Erythroblast (primary cell): ENCODE measurements at regions not wholly inside any gene's neighbourhood (a gene's known extent, or its start where the extent isn't known, plus 50 kb on each side); places are given as distances from the start of the nearest gene placed in this dataset.

ENCODE experiments used
- GATA1 ChIP-seq: IDR thresholded peaks from 2 replicates; pipeline ENCODE4 v1.6.1; 2011; ENCODE audit warnings: low read depth, mild to moderate bottlenecking, control low read depth, low read length, moderate library complexity
- POLR2A ChIP-seq: IDR thresholded peaks from 2 replicates; pipeline ENCODE4 v1.6.1; 2011; ENCODE audit warnings: mild to moderate bottlenecking, low read length

DNA sequence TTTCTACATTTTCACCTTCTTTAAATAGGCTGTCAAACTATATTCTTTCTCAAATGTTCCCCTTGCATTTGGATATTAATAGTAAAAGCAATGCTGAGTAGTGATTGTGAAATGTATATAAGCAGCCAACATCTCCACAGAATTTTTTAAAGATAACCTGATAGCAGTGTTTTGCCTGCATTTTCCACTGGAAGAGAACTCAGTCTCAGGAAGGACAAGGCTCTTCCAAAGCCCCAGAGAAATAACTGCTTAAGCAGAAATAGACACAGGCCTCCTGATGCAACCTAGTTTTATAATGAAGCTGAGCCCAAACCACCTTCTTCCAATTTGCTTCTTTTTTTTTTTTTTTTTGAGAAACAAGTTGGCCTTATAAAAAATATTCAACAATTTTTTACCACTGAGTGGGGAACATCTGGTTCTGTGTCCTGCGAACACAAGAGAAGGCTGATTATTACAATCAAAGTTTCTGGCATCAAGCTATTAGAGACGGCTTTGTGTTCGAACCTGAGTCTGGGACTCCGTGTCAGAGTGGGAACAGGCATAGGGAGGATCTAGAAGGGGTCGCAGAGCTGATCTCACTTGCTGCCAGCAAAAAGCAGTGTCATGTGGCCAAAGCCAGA, 332.5 kb upstream of the TBL1XR1 start:
- TF ChIP-seq POLR2A: no peak
- no peak for TF ChIP-seq GATA1
